ENCODE measurements at regions not wholly inside any gene's neighbourhood (a gene's known extent, or its start where the extent isn't known, plus 50 kb on each side); places are given as distances from the start of the nearest gene placed in this dataset.

DNA sequence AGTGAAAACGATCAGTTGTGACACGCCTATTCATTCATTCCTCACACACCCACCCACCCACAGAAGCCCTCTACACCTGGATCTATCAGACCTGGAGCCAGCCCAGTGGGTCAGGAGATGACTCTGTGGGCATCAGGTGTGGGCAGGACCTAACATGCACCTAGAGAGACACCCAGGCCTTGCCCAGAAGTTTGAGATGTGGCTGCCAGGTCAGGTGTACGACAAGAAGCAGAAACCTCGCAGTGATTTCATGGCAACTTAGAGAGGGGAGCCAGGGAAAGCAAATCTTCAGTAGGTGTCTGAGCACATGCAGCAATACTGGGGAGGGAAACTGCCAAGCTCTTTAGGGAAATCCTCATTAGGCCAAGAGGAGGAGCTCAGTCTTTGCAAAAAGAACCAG lies 264.7 kb upstream of the ROPN1 start:
- no peaks in the 10 kb centered on the region for H3K27me3 Mint-ChIP-seq (ENCODE audit: unreplicated experiment)
- TF ChIP-seq, protein P1, sequence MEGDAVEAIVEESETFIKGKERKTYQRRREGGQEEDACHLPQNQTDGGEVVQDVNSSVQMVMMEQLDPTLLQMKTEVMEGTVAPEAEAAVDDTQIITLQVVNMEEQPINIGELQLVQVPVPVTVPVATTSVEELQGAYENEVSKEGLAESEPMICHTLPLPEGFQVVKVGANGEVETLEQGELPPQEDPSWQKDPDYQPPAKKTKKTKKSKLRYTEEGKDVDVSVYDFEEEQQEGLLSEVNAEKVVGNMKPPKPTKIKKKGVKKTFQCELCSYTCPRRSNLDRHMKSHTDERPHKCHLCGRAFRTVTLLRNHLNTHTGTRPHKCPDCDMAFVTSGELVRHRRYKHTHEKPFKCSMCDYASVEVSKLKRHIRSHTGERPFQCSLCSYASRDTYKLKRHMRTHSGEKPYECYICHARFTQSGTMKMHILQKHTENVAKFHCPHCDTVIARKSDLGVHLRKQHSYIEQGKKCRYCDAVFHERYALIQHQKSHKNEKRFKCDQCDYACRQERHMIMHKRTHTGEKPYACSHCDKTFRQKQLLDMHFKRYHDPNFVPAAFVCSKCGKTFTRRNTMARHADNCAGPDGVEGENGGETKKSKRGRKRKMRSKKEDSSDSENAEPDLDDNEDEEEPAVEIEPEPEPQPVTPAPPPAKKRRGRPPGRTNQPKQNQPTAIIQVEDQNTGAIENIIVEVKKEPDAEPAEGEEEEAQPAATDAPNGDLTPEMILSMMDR (IDR thresholded peaks at IDR 0.05) = no peak

DNA sequence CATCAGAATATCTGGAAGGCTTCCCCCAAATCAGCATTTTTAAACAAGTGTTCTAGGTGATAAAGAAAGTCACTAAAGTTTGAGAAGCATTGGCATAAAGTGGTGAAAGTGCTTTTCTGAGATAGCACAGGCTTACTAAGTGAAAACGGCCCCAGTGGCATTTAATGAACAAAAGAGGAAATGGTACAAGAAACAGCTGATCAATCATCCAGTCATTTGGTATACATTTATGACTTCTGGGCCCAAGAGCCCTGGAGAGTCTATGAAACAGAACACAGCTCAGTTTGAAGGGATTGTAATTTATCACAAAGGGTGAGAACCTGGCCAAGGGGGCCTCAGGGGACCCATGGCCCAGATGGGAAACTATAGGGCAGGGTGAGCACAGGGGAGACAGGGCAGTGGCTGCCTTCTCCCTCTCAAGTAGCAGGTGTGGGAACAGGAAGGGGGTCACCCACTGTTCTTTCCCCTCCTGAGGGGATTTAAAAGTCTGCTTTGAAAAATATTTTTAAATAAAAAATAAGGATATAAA lies 265.5 kb upstream of the ROPN1 start:
- H3K4me1 Mint-ChIP-seq (ENCODE audit: unreplicated experiment) = peaks cover 21% of the 10 kb centered on the region
- TF ChIP-seq, protein P1 (IDR thresholded peaks at IDR 0.05) = no peak
- H3K4me3 Mint-ChIP-seq (ENCODE audit: unreplicated experiment) = no peak overlapping the region
- no peaks in the 10 kb centered on the region for H3K9me3 Mint-ChIP-seq (ENCODE audit: unreplicated experiment)
- H3K27me3 Mint-ChIP-seq (ENCODE audit: unreplicated experiment) = no peaks in the 10 kb centered on the region
- no peak for DNase-seq (ENCODE audit: extremely low spot score, unreplicated experiment)
- peak overlapping the region; percentile 8 for H3K27ac Mint-ChIP-seq (ENCODE audit: unreplicated experiment)
- peaks cover 2% of the 10 kb centered on the region for H3K36me3 Mint-ChIP-seq (ENCODE audit: unreplicated experiment)

More for the DNA sequence above, 264.7 kb upstream of the ROPN1 start:
- Mint-ChIP-seq H3K9me3 (ENCODE audit: unreplicated experiment) (no peaks in the 10 kb centered on the region), H3K4me3 (ENCODE audit: unreplicated experiment) (no peak overlapping the region), H3K36me3 (ENCODE audit: unreplicated experiment) (peaks cover 2% of the 10 kb centered on the region), H3K4me1 (ENCODE audit: unreplicated experiment) (peaks cover 21% of the 10 kb centered on the region), H3K27ac (ENCODE audit: unreplicated experiment) (no peak overlapping the region)
- DNase-seq (ENCODE audit: extremely low spot score, unreplicated experiment) = no peak

DNA sequence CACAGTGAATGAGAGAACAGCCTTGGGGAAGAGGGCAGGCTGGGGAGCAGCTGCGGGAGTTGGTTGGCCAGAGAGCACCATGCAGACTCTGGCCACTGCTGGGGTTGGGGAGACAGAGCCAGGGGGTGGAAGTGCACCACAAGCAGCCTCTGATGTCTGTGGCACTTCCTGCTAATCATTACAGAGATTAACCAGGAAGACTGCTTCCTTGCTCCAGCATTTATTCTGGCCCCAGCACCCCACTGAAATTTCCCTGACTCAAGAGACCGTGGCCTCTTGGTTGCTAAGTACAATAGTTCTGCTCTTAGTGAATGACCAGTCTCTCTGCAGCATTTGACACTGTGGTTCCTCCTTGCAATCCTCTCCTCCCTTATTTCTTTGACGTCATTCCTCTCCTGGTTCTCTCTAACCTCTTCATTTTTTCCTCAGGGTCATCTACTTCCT lies 266.2 kb upstream of the ROPN1 start:
- H3K4me3 Mint-ChIP-seq (ENCODE audit: unreplicated experiment) = no peak overlapping the region
- peaks cover 24% of the 10 kb centered on the region for H3K4me1 Mint-ChIP-seq (ENCODE audit: unreplicated experiment)
- H3K27ac Mint-ChIP-seq (ENCODE audit: unreplicated experiment) = no peak overlapping the region
- TF ChIP-seq, protein P1 (IDR thresholded peaks at IDR 0.05) = no peak
- H3K9me3 Mint-ChIP-seq (ENCODE audit: unreplicated experiment) = no peaks in the 10 kb centered on the region
- no peak for DNase-seq (ENCODE audit: extremely low spot score, unreplicated experiment)
- peaks cover 2% of the 10 kb centered on the region for H3K36me3 Mint-ChIP-seq (ENCODE audit: unreplicated experiment)
- H3K27me3 Mint-ChIP-seq (ENCODE audit: unreplicated experiment) = no peaks in the 10 kb centered on the region

DNA sequence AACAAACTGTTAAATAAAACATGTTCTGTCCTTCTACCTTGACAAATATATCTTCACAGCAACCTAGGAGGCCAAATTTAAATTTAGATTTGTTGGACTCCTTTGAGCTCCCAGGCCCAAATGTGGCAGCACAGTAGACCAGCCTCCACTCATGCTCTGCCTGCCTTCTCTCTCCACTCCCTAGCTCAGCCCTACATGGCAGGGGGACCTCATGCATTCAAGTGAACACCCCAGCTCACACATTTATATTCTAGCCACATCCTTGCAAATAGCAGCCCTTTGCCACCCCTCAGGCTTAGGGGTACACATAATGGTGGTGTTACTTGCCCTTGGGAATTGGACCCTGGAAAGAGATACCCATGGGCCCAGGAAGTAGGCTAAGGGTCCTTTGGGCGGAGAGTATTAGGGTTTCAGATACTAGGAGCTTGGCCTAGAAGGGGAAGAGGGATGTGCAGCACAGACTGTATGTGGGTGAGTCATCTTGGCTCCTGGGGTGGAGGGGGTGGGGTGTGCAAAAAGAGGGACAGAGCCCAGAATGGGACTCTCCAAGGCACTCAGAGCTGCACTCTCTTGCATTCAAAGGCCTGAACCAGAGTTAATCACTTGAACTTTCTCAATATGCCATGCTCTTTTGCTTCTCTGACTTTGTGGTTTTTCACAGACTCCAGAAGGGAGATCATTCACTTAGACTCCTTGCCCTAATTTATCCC lies 268.4 kb upstream of the ROPN1 start:
- no peak for DNase-seq (ENCODE audit: extremely low spot score, unreplicated experiment)
- peaks cover 29% of the 10 kb centered on the region for H3K4me1 Mint-ChIP-seq (ENCODE audit: unreplicated experiment)

DNA sequence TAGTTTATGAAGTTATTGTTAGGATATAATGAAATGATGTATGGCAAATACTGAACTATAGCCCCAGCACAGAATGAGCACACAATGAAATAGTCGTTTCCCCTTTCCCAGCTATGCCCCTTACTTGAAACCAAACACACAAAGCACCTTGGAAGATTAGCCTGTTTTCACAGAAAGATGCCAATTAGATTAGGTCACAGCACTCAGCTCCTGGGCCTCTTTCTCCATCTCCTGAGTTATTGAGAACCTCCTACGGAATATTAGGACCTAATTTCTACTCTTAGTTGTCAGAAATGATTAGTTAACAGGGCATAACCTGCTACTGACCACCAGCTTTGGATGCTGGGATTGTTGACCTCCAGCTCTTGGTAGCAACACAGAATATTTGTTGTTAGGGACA lies 269.4 kb upstream of the ROPN1 start:
- Mint-ChIP-seq H3K27ac (ENCODE audit: unreplicated experiment) (no peak overlapping the region), H3K36me3 (ENCODE audit: unreplicated experiment) (peaks cover 2% of the 10 kb centered on the region), H3K4me1 (ENCODE audit: unreplicated experiment) (peaks cover 35% of the 10 kb centered on the region), H3K27me3 (ENCODE audit: unreplicated experiment) (no peaks in the 10 kb centered on the region), H3K9me3 (ENCODE audit: unreplicated experiment) (no peaks in the 10 kb centered on the region), H3K4me3 (ENCODE audit: unreplicated experiment) (no peak overlapping the region)
- TF ChIP-seq, protein P1 (IDR thresholded peaks at IDR 0.05) = no peak
- no peak for DNase-seq (ENCODE audit: extremely low spot score, unreplicated experiment)

More for the DNA sequence above, 268.4 kb upstream of the ROPN1 start:
- Mint-ChIP-seq H3K27ac (ENCODE audit: unreplicated experiment) (no peak overlapping the region), H3K36me3 (ENCODE audit: unreplicated experiment) (peaks cover 2% of the 10 kb centered on the region), H3K4me3 (ENCODE audit: unreplicated experiment) (no peak overlapping the region), H3K9me3 (ENCODE audit: unreplicated experiment) (no peaks in the 10 kb centered on the region), H3K27me3 (ENCODE audit: unreplicated experiment) (no peaks in the 10 kb centered on the region)
- TF ChIP-seq, protein P1 (IDR thresholded peaks at IDR 0.05) = no peak

Data from osteocyte (in vitro differentiated cells).